GM13976 (cell line): ENCODE measurements at regions not wholly inside any gene's neighbourhood (a gene's known extent, or its start where the extent isn't known, plus 50 kb on each side); places are given as distances from the start of the nearest gene placed in this dataset.

Experiments
- DNase-seq: peaks from one replicate; pipeline ENCODE4 v3.0.0; 2012; ENCODE audit warnings: low spot score
- CTCF ChIP-seq: IDR thresholded peaks from 2 replicates; pipeline ENCODE4 v1.5.1; 2012; ENCODE audit warnings: borderline replicate concordance, mild to moderate bottlenecking; ENCODE audit not compliant: insufficient read depth; ENCODE audit errors: extremely low read depth, missing control alignments, control extremely low read depth
- in situ Hi-C: fragments of 300-500 bp; cut with MboI; formaldehyde crosslinking; loops from one replicate; pipeline ENCODE4 v1.12.0; 2022; ENCODE audit warnings: low sequenced_read_pairs, mixed read lengths, inconsistent platforms; ENCODE audit not compliant: unreplicated experiment

GRCh38 chr11:129324533-129325175 lies 51.0 kb upstream of the BARX2 start:
- DNase-seq: no peak
- in situ Hi-C loops: loop anchor here (25.0 kb wide), 2 partner anchors 212 to 437 kb away; partner anchors contain the start of gene KCNJ5
- no peak for TF ChIP-seq CTCF

DNA sequence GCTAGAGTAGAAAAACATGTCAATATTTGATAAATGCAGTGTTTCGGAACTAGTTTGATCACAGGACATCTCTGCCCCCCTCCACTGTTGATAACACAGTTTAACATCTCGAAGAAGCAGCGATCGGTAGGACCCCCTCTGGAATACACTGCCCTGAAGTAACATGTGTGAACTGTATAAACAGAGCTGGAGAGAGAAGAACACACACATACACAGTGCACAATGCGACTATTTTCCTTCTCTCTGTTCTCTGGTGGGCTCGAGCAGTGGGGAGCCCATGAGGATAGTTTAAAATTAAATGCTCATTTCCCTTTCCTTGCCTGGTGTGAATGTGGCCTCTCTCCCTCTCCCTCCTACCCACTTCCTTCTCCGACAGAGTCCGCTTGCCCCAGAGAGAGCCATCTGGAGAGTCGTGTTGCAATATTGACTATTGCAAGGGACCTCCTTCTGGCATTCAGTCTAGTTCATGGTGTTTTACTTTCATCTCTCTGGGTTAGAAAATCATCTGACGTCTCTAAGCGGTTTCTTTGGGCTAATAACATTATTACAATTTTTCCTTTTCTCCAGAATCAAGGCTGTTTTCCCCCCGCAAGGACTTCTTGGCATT lies 51.6 kb upstream of the BARX2 start:
- in situ Hi-C loops: loop anchor here (25.0 kb wide), 1 partner anchor 212 kb away; no protein-coding TSS in a partner anchor
- TF ChIP-seq CTCF: no peak
- DNase-seq: no peak

GRCh38 chr11:129322941-129323340 lies 52.7 kb upstream of the BARX2 start:
- TF ChIP-seq CTCF: no peak
- no peak for DNase-seq
- in situ Hi-C loops: loop anchor here (25.0 kb wide), 1 partner anchor 211 kb away; no protein-coding TSS in a partner anchor

DNA sequence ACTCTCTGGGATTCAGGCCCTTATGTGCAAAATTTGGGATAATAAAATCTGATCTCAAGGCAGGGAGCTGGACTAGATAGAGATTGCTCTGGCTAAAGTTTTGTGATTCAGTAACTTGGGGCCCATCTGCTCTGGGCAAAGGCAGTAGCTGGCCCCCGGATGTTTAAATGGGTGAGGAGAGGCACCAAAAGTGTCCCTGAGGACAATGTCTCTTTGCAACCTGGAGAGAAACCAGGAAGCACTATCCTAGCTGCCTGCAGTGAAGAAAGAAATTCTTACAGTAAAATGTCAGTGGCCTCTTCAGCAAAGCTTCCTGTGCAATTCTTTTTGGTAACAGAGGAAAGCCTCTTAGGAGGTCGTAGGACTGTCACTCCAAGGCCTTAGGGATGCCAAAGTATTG lies 54.6 kb upstream of the BARX2 start:
- TF ChIP-seq CTCF: no peak
- no peak for DNase-seq
- in situ Hi-C loops: loop anchor here (25.0 kb wide), 1 partner anchor 209 kb away; no protein-coding TSS in a partner anchor

DNA sequence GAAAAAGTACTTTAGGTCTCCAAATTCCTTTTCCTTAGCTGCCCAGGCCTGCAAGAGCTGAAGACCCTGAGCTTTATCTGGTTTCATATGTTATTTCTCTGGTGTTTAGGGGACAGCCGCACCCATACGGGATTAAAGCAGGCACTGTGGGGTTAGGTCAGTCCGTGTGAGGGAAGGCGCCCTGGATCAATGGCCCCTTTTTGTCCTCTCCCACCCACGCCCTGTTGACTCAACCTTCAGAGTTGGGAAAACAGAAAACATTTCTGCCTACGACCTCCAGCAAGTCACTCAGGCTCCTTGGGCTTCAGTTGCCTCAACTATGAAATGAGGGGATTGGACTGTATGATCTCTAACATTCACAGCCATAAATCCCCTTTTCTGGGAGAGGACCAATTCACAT lies 55.2 kb upstream of the BARX2 start:
- in situ Hi-C loops: loop anchor here (25.0 kb wide), 1 partner anchor 208 kb away; no protein-coding TSS in a partner anchor
- no peak for DNase-seq

GRCh38 chr11:129319751-129320150 lies 55.9 kb upstream of the BARX2 start:
- in situ Hi-C loops: loop anchor here (25.0 kb wide), 1 partner anchor 207 kb away; no protein-coding TSS in a partner anchor
- no peak for TF ChIP-seq CTCF
- no peak for DNase-seq

More for the DNA sequence above, 55.2 kb upstream of the BARX2 start:
- TF ChIP-seq CTCF: no peak
